HUES6 (cell line): ENCODE measurements at regions not wholly inside any gene's neighbourhood (a gene's known extent, or its start where the extent isn't known, plus 50 kb on each side); places are given as distances from the start of the nearest gene placed in this dataset.

ENCODE experiments used
- H3K27ac ChIP-seq: 2 replicates; pipeline ENCODE4 v1.7.0; 2013; ENCODE audit warnings: low read depth, mild to moderate bottlenecking, low read length, inconsistent platforms
- H3K27me3 ChIP-seq: 2 replicates; pipeline ENCODE4 v1.6.1; 2013; ENCODE audit warnings: low read length; ENCODE audit not compliant: control insufficient read depth, insufficient read depth
- H3K36me3 ChIP-seq: 2 replicates; pipeline ENCODE4 v1.6.1; 2013; ENCODE audit warnings: low read length; ENCODE audit not compliant: control insufficient read depth, insufficient read depth
- H3K4me1 ChIP-seq: 2 replicates; pipeline ENCODE4 v1.6.1; 2013; ENCODE audit warnings: low read length; ENCODE audit not compliant: control insufficient read depth, insufficient read depth
- H3K4me3 ChIP-seq: 2 replicates; pipeline ENCODE4 v1.5.1; 2013; ENCODE audit warnings: low read depth, low read length
- H3K9ac ChIP-seq: one replicate; pipeline ENCODE4 v1.6.1; 2013; ENCODE audit warnings: mild to moderate bottlenecking, low read length
- H3K9me3 ChIP-seq: 2 replicates; pipeline ENCODE4 v1.6.1; 2013; ENCODE audit warnings: low read depth, low read length; ENCODE audit not compliant: control insufficient read depth, insufficient read depth

DNA sequence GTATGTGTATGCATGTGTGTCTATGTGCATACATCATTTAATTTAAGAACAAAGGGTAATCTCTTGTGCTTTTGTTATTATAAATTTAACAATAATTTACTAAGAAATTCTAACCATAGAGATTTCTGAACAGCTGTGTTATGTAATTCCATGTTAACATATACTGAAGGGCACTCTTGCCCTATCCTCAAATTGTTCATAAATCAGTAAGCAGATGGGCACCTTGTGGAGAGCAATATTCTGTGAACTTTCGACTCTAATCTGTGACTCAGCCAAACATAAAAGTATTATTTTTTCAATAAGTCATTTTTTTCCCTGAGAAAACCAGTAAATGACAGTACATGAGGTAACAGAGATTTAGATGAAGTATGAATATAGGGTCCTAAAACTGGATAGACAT is 938.3 kb upstream of the CRIM1 start:
- Histone ChIP-seq H3K9me3 (no peaks in the 10 kb centered on the region), H3K36me3 (no peaks in the 10 kb centered on the region), H3K27me3 (no peaks in the 10 kb centered on the region), H3K27ac (no peak overlapping the region), H3K4me3 (no peak overlapping the region), H3K4me1 (no peaks in the 10 kb centered on the region), H3K9ac (no peak overlapping the region)

DNA sequence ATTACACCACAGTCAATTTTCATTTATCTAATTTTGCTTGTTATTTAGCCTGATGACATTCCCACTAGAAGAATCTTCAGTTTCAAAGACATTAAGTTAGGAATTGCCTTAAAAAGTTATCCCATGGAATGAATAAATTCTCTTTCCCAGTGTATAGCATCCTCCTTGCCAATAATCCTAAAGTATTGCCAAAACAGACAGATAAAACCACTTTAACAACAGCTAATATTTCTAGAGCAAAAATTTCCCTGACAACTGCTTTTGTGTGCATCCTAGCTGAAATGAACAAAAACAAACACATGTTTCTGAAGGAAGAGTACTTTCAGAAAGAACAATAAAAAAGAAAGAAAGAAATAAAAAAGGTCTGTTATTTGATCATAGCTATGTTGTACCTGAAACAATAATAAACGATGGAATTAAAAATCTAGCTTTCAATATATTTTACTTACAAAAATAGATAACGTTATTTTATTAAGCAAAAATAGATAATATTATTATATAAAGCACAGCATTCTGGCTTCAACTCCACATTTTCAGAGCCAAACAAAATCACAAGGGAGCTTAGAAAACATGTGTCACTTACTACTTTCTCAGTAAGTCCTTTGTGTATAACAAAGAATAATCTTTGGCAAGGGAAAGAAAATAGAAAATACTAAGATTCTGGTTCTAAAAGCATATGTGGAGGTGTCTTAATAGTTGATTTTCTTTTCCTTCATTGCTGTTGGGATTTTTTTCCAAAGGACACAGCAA is 939.0 kb upstream of the CRIM1 start:
- no peak overlapping the region for H3K9ac ChIP-seq
- H3K36me3 ChIP-seq, result no peaks in the 10 kb centered on the region
- no peaks in the 10 kb centered on the region for H3K27me3 ChIP-seq
- no peak overlapping the region for H3K27ac ChIP-seq
- H3K9me3 ChIP-seq, result no peaks in the 10 kb centered on the region
- no peak overlapping the region for H3K4me3 ChIP-seq
- H3K4me1 ChIP-seq, result no peaks in the 10 kb centered on the region

DNA sequence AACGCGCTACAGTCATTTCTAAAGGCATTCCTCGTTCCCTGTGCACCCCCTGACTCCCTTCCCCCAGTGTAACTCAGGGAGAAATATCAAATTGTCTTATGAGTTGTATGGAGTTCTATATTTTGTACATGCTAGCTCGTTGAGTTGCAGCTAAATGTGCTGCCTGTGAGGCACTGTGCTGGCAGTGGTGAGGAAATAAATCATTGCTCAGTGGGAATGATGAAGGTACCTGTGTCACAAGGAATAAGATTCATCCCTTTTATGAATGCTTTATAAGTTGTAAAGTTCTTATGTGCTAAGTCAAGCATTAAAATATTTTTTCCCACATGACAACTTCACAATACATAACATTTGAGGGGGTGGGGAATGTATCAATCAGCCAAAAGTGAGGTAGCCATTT is 939.6 kb upstream of the CRIM1 start:
- H3K36me3 ChIP-seq, result no peaks in the 10 kb centered on the region
- H3K9ac ChIP-seq, result no peak overlapping the region
- no peaks in the 10 kb centered on the region for H3K9me3 ChIP-seq
- no peaks in the 10 kb centered on the region for H3K27me3 ChIP-seq
- H3K4me1 ChIP-seq, result no peaks in the 10 kb centered on the region
- H3K4me3 ChIP-seq, result no peak overlapping the region
- no peak overlapping the region for H3K27ac ChIP-seq

DNA sequence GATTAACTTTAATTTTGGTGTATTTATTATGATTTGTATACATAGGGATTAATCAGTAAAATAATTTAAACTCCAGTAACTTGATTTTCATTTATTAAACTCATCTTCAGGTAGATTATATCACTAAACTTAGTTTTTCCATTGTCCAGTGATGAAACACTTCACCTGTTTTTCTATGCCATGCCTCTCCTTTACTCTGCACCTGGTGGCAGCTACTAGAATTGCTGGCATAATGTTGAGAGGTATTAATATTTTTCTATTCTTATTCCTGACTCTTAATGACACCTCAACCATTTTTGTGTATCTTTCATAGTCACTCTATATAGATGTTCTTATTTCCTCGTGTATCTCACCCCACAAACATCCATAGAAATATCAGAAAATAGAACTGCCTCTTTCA is 940.3 kb upstream of the CRIM1 start:
- no peak overlapping the region for H3K9ac ChIP-seq
- H3K27ac ChIP-seq, result no peak overlapping the region
- H3K36me3 ChIP-seq, result no peaks in the 10 kb centered on the region
- no peaks in the 10 kb centered on the region for H3K4me1 ChIP-seq
- H3K4me3 ChIP-seq, result no peak overlapping the region
- H3K27me3 ChIP-seq, result no peaks in the 10 kb centered on the region
- H3K9me3 ChIP-seq, result no peaks in the 10 kb centered on the region

DNA sequence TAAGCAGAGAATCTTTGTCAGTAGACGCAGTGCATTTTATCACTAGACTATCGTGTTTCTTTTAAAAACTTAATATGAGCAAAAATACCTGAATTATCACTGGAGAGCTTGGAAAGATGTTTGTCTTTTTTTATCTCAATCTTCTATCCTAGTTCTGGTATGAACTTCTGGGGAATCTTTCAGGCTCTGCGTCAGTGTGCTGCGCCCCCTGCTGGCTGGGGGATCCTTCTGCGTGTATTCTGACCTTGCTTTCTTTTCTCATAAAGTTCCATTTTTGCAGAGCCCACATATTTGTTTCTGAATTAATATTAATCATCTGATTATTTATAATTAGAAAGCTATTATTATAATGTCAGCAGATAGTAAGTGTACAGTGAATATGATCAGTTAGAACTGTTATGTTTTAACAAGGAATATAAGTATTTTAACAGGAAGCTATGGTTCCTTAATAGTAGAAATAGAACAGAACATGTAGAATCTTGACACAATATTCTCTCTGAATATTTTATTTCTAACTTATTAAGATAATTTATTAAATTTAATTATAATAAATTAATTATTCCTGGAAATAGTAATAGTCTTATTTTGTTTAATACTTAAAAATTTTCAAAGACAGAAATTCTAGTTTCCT is 945.0 kb upstream of the CRIM1 start:
- Histone ChIP-seq H3K36me3 (no peaks in the 10 kb centered on the region), H3K9ac (no peak overlapping the region), H3K9me3 (no peaks in the 10 kb centered on the region), H3K27me3 (no peaks in the 10 kb centered on the region), H3K4me1 (no peaks in the 10 kb centered on the region; the same call in 1 of the 2 replicates), H3K27ac (no peak overlapping the region), H3K4me3 (no peak overlapping the region)

DNA sequence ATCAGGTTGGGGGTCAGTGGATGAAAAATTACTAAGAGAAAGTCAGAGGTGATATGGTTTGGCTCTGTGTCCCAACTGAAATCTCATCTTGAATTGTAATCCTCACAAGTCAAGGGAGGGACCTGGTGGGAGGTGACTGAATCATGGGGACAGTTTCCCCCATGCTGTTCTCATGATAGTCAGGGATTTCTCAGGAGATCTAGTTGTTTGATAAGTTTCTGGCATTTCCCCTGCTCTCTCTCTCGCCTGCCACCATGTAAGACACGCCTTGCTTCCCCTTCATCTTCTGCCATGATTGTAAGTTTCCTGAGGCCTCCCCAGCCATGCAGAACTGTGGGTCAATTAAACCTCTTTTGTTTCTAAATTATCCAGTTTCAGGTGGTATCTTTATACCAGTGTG is 945.8 kb upstream of the CRIM1 start:
- H3K36me3 ChIP-seq, result no peaks in the 10 kb centered on the region
- H3K9me3 ChIP-seq, result no peaks in the 10 kb centered on the region
- H3K27me3 ChIP-seq, result no peaks in the 10 kb centered on the region
- H3K27ac ChIP-seq, result no peak overlapping the region
- no peaks in the 10 kb centered on the region; the same call in 1 of the 2 replicates for H3K4me1 ChIP-seq
- H3K9ac ChIP-seq, result no peak overlapping the region
- no peak overlapping the region for H3K4me3 ChIP-seq

DNA sequence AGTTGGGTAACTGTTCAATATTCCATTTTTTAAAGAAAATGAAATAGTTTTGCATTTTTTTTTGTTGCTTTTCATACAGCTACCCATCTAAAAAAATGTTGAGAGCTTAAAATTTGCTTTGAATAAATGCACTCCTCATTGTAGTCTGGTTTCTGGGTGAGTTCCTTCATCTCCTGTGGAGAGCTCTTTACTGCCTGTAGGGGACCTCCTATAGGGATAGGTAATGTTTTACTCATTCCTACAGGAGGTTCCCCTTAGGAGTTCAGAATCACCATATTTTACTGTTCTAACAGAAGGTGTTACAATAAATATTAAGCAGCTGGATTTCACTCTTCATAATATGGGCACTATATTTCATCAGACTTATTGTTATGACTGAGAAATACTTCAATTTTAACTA is 947.3 kb upstream of the CRIM1 start:
- H3K27ac ChIP-seq, result no peak overlapping the region
- H3K4me3 ChIP-seq, result no peak overlapping the region
- no peak overlapping the region for H3K9ac ChIP-seq
- H3K9me3 ChIP-seq, result no peaks in the 10 kb centered on the region
- no peaks in the 10 kb centered on the region; the same call in 1 of the 2 replicates for H3K4me1 ChIP-seq
- no peaks in the 10 kb centered on the region for H3K27me3 ChIP-seq
- no peaks in the 10 kb centered on the region for H3K36me3 ChIP-seq

DNA sequence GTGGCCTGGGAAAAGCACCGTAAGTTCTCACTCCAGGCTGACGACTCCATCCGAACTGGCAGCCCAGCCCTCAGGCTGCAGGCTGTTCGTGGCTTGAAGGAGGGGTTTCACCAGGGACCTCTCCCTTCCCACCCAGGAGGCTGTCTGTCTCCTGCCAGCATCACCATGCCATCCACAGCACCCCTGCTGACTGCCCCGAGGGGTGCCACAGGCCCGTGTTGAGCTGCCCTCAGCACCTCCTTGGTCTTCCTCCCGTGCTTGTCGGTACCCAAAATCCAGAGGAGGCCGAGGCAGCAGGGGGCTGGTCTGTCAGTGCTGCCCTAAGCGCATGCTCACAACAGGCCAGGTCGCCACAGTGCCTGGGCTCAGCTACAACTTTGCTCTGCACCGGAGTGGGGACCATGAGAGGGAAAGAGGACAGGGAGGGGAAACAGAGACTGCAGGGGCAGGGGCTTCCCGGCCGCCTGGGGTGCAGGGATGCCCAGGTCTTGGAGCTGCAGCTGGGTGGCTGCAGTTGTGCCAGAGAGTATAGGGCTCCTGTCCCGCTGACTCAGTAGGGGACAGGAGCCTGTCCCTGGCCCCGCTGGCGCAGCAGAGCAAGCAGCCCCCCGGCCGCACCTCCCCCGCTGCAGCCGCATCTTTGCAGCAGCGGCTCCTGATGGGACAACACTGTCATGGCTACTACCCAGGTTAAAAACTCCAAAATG is 963.7 kb upstream of the CRIM1 start:
- H3K9me3 ChIP-seq, result peaks cover 10% of the 10 kb centered on the region; the same call in 1 of the 2 replicates

DNA sequence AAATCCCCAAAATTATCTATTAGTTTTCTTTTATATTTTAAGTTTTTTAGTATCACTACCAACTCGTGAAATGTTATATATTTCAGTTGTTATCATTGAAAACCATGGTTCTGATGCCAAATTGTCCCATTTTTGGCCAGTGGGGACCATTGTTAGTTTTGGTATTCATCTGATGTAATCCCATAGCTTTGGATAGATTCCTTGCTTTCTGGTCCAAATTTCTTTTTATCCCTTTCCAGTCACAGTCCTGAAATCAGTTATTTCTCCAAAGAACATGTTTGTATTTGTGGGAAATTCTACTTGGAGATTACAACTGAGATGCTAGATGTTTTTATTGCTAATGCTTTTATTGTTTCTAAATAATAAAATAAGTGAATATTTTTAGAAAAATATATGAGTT is 976.8 kb upstream of the CRIM1 start:
- H3K9ac ChIP-seq, result no peak overlapping the region
- H3K36me3 ChIP-seq, result no peaks in the 10 kb centered on the region
- H3K9me3 ChIP-seq, result 0 out of 2 replicates have a peak, but pooled peaks cover 2% of the 10 kb centered on the region
- H3K27me3 ChIP-seq, result no peaks in the 10 kb centered on the region
- no peak overlapping the region for H3K4me3 ChIP-seq
- H3K4me1 ChIP-seq, result no peaks in the 10 kb centered on the region
- H3K27ac ChIP-seq, result no peak overlapping the region

More for the DNA sequence above, 963.7 kb upstream of the CRIM1 start:
- Histone ChIP-seq H3K27me3 (no peaks in the 10 kb centered on the region), H3K36me3 (no peaks in the 10 kb centered on the region), H3K4me1 (no peaks in the 10 kb centered on the region), H3K27ac (no peak overlapping the region), H3K4me3 (no peak overlapping the region), H3K9ac (no peak overlapping the region)

DNA sequence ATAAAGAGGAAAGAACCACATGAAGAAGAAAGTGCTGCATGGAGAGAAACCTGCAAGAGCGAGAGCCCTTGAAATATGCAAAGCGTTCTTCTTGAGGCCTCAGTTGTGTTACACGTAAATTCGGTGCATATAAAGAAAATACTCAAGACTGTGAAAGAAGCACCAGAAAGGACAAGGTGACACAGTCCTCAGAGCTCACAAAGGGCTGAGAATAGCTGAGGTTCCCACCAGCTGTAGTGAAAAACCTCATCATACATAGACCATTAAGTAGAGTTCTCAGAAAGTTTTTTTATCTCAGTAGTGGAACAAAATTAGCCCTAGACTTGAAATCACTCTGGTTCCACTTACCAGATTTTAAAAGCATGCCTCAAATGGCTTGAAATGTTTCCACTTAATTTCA is 980.7 kb upstream of the CRIM1 start:
- no peaks in the 10 kb centered on the region for H3K36me3 ChIP-seq
- no peak overlapping the region for H3K9ac ChIP-seq
- H3K4me1 ChIP-seq, result no peaks in the 10 kb centered on the region
- no peaks in the 10 kb centered on the region for H3K27me3 ChIP-seq
- peaks cover 9% of the 10 kb centered on the region; the same call in 1 of the 2 replicates for H3K9me3 ChIP-seq
- no peak overlapping the region for H3K4me3 ChIP-seq
- H3K27ac ChIP-seq, result no peak overlapping the region

DNA sequence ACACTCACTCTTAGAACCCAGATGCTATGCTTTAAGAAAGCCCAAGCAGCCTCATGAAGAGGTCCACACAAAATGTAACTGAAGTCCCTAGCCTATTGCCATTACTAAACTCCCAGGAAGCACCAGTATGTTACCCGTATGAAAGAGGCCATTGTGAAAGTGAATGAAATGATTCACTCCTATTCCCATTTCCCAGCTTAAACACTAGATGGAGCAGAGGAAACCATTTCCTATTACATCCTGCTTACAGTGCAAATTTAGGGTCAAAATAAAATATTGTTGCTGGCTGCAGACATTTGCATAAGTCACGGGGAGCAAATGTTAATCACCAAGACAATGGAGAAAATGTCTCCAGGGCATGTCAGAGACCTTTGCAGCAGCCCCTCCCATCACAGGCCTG is 989.7 kb upstream of the CRIM1 start:
- H3K27me3 ChIP-seq, result no peaks in the 10 kb centered on the region
- H3K9ac ChIP-seq, result no peak overlapping the region
- H3K36me3 ChIP-seq, result no peaks in the 10 kb centered on the region
- no peaks in the 10 kb centered on the region for H3K4me1 ChIP-seq
- H3K27ac ChIP-seq, result no peak overlapping the region
- peaks cover 7% of the 10 kb centered on the region; the same call in 1 of the 2 replicates for H3K9me3 ChIP-seq
- H3K4me3 ChIP-seq, result no peak overlapping the region
